GM03348 (cell line): ENCODE measurements at regions not wholly inside any gene's neighbourhood (a gene's known extent, or its start where the extent isn't known, plus 50 kb on each side); places are given as distances from the start of the nearest gene placed in this dataset.

Experiments used
- DNase-seq: peaks from one replicate; pipeline ENCODE4 v3.0.0; 2012; ENCODE audit warnings: low spot score

- no peak for DNase-seq
These were observed 197.8 kb upstream of the USP25 start for GRCh38 chr21:15531986-15532385.

DNA sequence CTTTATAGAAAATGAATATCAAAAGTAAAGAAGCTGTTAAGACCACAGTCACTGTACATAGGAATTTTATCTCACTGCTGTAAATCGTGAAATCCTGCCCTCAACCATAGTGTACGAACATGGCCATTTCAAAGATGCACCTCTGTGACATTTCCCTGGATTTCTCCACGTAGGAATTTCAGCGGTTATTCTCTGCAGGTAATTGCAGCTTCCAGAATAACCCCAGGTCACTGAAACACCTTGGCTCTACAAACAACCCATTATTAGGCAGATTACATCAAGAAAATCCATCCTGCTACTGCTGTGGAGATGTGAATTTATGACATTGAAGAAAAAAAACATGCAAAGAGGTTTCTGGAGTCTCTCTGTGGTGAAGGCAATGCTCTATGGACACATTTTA, 196.2 kb upstream of the USP25 start:
- DNase-seq = no peak

DNA sequence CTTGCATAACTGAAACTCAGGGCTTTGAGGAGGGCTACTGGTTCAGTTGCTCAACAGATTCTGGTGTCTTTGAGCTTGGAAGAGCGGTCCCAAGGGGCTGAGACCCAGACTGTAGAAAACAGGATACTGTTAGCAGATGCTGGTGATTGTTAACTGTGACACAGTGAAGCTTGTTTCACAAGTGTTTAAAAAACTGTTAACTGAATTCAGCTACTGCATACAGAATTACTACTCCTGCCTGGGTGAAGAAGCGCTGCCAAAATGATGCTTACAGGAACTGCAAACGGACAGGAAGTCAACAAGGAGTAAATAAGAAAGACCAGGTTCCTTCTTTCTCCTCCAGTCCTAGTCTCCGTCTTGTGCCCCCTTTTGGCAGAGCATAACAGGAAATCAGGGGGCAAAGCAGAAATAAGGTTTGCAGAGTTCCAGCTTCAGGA, 195.3 kb upstream of the USP25 start:
- no peak for DNase-seq

- DNase-seq = no peak
These were observed 190.4 kb upstream of the USP25 start for GRCh38 chr21:15539376-15539775.

DNA sequence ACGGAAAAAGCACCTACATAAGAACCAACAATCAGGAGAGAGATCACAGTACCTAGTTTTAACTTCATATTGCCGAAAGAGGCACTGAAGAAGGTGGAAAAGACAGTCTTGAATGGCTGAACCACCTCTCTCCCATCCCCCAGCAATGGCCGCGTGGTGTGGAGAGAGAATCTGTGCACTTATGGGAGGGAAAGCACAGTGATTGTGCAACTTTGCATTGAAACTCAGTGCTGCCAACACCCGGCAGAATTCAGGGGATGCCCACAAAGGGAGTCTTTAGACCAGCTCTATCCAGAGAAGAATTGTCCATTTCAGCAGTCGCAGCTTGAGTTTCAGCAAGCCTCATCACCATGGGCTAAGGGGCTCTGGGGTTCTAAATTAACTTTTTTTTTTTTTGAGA, 186.3 kb upstream of the USP25 start:
- DNase-seq = no peak

- DNase-seq = peak; percentile 29
These were observed 180.1 kb upstream of the USP25 start for GRCh38 chr21:15549671-15550070.

GRCh38 chr21:15552914-15553494, 176.8 kb upstream of the USP25 start:
- peak; percentile 40 for DNase-seq

- no peak for DNase-seq
These were observed 171.9 kb upstream of the USP25 start for GRCh38 chr21:15557925-15558324.

GRCh38 chr21:15558884-15559283, 170.9 kb upstream of the USP25 start:
- no peak for DNase-seq

DNA sequence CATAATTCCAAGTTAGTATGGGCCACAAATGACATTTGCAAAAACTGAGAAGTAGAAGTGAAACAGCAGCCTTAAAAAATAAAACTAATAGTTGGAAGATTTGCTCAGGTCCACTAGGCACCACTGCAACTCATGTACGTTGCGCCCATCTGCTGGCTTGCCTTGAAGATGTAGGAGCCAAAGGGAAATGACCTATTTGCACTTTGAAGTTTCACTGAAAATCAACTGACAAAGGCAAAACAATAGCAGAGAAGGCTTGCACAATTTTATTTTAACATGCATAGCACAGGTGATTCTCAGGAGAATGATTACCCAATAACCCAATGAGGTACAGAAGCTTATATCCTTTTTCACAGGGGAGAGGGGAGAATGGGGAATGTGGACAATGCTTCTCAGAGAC, 170.1 kb upstream of the USP25 start:
- no peak for DNase-seq

- DNase-seq = peak; percentile 7
These were observed 169.3 kb upstream of the USP25 start for GRCh38 chr21:15560383-15561056.

DNA sequence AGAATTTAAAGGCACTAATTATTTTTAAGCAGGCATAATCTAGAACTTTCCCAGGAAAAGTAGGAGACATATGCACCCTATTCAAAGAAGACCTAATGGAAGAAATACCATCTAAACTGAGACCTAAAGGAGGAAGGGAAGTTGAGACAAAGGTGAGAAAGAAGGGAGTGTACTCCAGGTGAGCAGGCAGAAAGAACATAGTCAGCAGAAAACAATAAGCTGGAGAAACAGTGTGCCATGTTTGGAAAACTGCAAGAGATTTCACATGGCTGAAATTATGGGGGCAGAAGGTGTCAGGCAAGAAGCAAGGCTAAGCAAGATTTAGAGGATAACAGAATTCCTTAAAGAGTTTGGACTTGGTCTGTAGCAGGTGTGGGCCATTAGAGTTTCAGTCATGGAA, 167.0 kb upstream of the USP25 start:
- DNase-seq = no peak

- DNase-seq = no peak
These were observed 164.9 kb upstream of the USP25 start for GRCh38 chr21:15564907-15565306.

- no peak for DNase-seq
These were observed 163.1 kb upstream of the USP25 start for GRCh38 chr21:15566703-15567102.

DNA sequence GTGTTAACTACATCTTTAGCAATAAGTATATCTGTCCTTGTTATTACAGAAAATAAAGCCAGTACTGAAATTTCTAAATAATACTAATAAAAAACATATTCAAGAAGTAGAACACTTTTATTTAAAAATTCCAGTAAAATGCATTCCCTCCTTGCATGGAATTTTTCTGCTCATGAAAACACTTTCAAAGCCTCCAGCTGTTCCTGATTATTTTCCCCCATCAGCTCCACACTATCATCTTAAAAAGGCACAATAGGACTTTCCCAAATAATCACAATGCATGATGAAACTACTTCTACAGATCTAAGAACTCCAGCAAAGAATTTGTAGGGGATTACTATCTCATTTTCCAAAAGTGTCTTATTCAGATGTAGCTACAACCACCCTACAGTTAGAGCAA, 162.6 kb upstream of the USP25 start:
- DNase-seq = no peak

DNA sequence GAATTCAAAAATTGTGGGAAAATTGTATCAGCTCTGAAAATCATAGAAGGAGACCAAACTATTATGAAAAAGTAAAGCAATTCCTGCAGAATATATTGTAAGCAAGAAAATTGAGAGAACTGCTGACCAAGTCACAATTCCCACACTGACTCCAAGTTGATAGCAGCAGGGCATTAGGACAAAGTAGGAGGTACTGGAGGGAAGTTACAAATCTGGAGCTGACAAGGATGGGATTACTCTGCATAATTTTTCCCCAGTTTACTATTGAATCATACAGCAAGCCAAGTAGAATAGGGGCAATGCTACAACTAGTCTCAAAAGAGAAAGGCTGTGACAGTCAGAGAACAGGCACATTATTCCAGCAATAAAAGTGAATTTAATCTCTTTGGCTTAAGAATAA, 161.3 kb upstream of the USP25 start:
- no peak for DNase-seq

DNA sequence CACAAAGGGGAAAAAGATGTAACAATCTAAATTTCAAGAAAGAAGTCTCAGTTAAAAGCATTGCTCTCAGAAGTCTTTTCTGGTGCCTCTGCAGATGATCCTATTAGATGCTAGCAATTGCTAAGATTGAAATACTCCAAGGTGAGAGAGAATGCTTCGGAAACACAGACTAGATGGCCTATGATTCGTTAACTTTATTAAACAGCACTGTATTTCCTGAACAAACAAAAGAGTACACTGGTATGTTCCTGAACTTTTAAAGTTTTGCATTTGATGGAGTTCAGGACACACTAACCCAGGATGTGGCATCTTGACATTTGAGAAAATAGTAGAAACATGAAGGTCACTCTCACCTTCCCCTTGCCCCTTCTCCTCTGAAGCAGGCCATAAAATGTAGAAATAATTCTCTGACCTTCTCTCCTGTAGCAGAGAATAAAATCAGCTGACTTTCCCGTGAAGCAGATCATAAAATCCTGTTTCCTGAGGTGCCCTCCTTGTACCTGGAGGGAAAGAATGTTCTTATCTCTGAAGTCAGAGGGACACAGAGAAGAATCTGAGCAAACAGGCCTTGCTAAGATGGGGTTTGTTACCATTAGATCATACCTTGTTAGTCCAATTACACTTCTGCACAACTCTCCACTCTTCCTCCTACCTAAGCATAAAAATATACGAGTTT, 142.9 kb upstream of the USP25 start:
- no peak for DNase-seq

GRCh38 chr21:15592271-15592860, 137.4 kb upstream of the USP25 start:
- peak; percentile 50 for DNase-seq

DNA sequence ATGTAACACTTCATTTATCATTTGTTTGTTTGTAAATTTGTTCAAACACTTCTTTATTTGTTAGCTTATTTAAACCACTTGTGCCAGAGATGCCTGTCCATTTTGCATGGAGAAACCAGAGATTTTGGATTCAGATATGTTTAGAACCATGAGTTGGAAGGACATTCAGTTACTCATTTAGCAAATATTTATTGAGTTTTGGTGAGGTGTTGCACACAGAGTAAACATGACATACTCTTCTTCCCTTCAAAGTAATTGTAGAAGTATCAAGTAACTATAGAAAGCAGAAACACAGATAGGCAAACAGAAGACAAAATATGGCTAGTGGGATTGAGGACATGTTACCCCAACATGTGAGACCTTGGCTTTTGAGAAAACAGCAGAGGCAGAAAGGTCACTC, 136.8 kb upstream of the USP25 start:
- no peak for DNase-seq

DNA sequence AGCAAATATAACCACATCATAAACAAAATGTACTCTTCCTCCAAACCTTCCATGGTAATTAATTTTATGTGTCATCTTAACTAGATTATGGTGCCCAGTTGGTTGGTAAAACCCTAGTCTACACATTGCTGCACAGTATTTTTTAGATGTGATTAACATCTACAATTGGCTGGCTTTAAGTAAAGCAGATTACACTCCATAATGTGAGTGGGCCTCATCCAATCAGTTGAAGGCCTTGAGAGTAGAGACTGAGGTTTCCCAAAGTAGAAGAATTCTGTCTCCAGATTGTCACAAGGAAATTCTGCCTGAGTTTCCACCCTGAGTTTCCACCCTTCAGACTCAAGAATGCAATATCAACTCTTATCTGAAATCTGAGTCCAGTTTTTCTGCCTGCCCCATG, 128.4 kb upstream of the USP25 start:
- no peak for DNase-seq

- DNase-seq = peak; percentile 59
These were observed 125.4 kb upstream of the USP25 start for GRCh38 chr21:15604413-15604812.

DNA sequence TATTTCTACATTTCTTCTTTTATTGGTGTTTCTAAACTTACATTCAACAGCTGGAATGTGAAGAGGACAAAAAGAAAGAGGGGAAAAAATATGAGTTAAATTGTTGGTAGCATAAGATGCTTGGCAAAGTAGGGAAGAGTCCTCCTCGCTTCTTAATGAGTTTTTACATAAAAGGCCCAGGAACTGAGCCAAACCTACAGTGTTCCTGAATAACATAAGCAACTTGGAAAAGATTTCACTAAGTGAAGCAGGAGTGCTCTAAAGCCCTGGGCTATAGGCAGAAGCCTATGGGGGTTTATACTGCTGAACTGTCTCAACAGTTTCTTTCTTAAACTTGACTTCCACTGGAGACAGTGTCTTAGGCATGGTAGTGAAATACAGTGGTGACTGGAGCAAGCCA, 115.0 kb upstream of the USP25 start:
- no peak for DNase-seq

DNA sequence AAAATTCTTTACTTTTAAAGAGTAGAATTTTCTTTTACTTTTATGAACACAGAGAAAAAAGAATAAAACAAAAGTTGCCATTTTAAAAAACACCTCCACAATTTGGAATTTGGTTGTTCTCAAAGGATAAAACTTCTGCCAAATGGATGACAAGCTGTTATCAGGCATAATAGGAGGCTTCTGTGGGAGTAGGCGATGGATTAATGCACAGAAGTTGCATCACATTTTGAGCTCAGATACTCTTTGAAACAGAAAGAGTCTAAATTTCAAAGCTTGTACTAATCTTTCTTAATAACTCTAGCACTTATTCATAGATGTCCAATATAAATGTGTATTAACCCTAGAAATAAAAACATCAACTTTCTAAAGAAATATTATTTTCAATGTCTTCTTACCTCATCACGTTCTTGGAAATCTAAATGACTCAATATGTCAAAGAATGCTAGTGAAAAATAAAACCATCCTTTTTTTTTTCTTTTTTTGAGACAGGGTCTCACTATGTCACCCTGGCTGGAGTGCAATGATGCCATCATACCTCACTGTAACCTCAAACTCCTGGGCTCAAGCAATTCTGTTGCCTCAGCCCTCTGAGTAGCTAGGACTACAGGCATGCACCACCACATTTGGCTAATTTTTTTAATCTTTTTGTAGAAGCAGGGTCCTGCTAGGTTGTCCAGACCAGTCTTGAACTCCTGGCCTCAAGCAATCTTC, 112.8 kb upstream of the USP25 start:
- DNase-seq = no peak
